Head of caudate nucleus (tissue), 42 donors: ENCODE measurements at regions not wholly inside any gene's neighbourhood (a gene's known extent, or its start where the extent isn't known, plus 50 kb on each side); places are given as distances from the start of the nearest gene placed in this dataset.
A peak's percentile ranks its signal among the peaks of the same experiment; 100 is the strongest.
"Not testable (repeated sequence)": the region's sequence is repeated elsewhere in the genome, so short reads cannot be mapped to it uniquely, and the experiment has no call there.

Source experiments
- DNase-seq, 42 donors: peaks; one replicate each; pipeline versions ENCODE4 v3.0.0 to v3.0.0-alpha.2; 2020 to 2021; ENCODE audit warnings: mixed read lengths in 7 of 42
- intact Hi-C: fragments of 100-400 bp; cut with DNase I; formaldehyde crosslinking; loops from one replicate; pipeline ENCODE4 v1.15.0; 2022

DNA sequence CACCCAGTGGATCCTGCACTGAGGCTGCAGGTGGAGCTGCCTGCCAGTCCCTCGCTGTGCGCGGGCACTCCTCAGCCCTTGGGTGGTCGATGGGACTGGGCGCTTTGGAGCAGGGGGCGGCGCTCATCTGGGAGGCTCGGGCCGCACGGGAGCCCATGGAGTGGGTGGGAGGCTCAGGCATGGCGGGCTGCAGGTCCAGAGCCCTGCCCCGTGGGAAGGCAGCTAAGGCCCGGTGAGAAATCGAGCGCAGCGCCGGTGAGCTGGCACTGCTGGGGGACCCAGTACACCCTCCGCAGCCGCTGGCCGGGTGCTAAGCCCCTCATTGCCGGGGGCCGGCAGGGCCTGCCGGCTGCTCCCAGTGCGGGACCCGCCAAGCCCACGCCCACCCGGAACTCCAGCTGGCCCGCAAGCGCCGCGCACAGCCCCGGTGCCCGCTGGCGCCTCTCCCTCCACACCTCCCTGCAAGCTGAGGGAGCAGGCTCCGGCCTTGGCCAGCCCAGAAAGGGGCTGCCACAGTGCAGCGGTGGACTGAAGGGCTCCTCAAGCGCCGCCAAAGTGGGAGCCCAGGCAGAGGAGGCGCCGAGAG, 1636.5 kb downstream of the BRINP3 start:
- intact Hi-C loops, DNase-seq: not testable (repeated sequence)

DNA sequence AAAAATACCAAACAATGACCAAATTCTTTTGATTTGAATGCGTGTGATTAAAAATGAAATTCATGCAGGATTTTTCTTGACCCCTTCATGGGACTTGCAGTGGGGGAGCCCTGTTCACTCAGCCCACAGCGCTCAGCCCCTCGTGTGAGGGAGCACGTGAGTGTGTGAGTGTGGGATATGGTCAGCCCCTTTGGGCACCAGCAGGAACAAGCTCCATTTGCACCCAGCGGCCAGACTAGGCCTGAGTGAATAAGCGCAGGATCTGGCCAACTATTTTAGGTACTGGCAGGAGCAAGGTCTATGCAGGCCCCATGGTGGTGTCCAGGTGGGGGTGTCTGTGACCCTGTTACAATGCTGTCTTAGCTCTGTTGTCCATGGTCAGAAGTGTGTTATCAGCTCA, 1631.2 kb downstream of the BRINP3 start:
- intact Hi-C loops: no loop called here
- DNase-seq: no peak

DNA sequence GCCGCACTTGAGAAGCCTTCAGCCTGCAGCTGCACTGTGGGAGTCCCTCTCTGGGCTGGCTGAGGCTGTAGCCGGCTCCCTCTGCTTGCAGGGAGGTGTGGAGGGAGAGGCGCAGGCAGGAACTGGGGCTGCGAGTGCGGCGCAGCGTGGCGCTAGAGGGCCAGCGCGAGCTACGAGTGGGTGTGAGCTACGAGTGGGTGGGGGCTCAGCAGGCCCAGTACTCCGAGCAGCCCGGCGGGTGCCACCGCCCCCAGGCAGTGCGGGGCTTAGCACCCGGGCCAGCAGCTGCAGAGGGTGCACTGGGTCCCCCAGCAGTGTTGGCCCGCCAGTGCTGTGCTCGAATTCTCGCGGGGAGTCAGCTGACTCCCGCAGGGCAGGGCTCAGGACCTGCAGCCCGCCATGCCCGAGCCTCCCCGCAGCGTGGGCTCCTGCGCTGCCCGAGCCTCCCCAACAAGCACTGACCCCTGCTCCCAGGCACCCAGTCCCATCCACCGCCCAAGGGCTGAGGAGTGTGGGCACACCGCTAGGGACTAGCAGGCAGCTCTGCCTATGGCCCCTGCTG, 1620.1 kb downstream of the BRINP3 start:
- peak in 1 of 42 donors; percentile 1 for DNase-seq
- intact Hi-C loops: no loop called here

DNA sequence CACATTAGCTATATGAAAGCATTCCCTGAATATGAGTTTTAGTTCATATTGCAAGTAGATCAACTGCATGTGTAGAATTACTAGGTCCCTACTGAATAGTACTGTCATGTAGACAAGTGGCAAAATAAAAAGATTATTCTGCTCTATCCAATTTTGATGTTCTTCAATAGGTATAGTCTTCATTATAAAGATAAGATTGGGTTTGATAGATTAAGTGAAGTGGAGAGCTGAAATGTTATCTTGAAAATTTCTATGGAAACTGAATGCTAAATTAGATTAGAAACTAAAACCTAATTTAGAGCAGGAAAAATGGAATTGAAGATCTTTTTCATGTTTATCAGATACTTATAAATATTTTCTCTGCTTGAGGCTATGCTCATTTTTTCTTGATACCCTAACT, 1610.0 kb downstream of the BRINP3 start:
- no peak for DNase-seq
- intact Hi-C loops: no loop called here

DNA sequence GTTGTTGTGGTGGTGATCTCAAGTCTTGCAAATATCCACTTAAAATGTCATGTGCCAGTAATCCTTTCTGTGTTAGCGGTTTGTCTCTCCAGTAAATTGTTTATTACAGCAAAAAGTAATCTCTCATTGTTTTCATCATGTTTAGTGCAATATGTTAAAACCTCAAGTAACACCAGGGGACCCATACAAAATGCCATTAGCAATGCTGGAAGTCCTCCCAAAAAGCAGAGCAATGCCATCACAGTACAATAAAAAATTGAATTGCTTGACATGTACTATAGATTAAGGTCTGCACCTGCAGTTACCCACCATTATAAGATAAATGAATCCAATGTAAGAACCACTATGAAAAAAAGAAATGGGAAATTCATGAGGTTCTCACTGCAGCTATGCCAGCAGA, 1606.5 kb downstream of the BRINP3 start:
- intact Hi-C loops: no loop called here
- no peak for DNase-seq

DNA sequence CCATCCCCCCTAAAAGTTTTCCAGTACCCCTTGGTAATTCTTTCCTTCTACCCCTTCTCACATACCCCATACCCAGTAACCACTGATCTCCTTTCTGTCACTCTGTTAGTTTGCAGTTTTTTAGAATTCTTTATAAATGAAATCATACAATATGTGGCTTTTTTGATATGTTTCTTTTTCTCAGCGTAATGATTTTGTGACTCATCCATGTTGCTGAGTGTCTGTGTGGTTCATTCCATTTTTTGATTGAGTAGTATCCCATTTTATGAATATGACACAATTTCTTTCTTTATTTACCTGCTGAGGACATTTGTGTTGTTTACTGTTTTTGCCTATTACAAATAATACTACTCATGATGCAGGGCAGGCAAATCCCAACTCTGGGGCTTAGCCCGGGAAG, 1605.3 kb downstream of the BRINP3 start:
- intact Hi-C loops: no loop called here
- no peak for DNase-seq

DNA sequence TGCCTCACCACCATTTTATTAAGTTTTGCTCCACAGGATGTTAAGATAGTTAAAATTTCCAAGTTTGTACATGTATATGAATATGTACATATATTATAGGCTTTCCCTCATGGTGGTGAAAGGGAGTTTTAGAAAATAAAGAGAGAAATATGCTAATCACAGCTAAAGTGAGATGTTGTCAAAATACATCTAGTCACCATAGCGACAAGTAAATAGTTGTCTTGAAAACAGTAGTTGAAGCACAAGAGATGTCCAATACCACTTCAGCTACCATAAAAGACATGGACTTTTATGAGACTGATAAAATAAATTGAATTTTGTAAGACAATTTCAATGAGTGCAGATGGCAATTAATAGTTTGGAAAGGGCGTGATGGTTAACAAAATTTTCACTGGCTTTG, 1600.0 kb downstream of the BRINP3 start:
- no peak for DNase-seq
- intact Hi-C loops: no loop called here

DNA sequence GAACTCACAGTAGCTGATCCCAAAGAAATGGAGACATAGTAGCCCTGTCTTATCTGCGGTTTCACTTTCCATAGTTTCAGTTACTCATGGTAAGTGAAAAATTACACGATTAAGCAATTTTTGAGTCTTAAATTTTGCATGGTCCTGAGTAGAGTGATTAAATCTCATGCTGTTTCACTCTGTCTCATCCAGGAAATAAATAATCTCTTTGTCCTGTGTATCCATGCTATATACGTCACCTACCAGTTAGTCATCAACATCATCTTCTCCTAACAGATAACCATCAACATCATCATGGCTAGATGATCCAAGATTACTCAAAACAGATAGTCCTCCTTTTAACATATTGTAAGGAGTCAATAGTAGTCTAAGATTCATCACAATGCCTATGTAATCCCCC, 1589.3 kb downstream of the BRINP3 start:
- intact Hi-C loops: no loop called here
- DNase-seq: no peak

DNA sequence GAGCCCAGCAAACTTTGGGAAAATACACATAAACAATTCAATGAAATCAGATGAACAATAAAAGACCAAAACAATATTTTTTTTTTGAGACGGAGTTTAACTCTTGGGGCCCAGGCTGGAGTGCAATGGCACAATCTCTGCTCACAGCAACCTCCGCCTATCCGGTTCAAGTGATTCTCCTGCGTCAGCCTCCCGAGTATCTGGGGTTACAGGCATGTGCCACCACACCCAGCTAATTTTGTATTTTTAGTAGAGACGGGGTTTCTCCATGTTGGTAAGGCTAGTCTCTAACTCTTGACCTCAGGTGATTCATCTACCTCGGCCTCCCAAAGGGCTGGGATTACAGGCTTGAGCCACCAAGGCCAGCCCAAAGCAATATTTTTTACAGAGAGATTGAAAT, 1588.5 kb downstream of the BRINP3 start:
- DNase-seq: no peak
- intact Hi-C loops: no loop called here

DNA sequence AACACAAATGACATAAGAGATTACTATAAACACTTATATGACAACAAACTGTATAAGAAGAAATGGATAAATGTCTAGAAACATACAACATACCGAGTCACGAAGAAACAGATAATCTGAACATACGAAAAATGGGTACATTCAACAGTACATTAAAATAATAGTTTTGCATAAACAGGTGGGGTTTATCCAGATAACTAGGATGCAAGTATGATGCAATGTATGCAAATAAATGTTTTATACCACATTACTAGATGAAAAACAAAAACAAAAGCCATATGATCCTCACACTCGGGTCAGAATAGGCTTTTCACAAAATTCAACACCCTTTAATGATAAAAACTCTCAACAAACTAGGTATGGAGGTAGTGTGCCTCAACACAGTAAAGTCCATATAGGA, 1585.7 kb downstream of the BRINP3 start:
- intact Hi-C loops: no loop called here
- DNase-seq: no peak

DNA sequence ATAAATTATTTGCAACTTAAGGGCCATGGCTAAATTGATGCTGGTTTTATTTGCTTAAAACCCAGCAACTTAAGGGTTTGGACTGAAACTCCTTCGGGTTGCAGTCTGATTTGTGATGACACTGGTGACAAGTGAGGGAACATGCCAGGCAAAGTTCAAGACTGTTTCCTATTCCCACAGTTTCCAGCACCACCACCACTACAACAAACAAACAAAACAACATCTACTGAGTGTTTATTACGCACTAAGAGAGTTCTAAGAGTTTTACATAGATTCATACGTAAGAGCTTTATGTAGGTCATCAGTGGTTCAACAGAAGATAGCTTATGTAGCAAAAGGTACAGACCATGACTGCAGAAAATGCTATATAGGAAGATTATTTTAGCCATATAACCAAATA, 1582.1 kb downstream of the BRINP3 start:
- no peak for DNase-seq
- intact Hi-C loops: no loop called here

DNA sequence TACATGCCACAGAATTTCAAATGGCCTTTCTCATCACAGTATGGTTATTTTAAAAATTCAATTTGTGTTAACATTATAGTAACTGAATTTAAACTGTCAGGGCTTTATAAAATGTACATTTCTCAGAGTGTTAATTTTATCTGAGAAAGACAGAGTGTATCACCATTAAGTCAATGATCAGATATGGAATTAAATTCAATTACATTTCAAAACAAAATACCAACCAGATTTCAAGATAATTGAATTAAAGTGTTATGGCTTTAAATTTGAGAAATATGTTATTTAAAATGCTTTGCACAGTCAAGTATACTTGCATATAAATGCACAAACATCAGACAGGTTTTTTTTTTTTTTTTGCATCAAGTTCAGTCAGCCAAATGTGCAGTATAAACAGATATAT, 1574.4 kb downstream of the BRINP3 start:
- no peak for DNase-seq
- intact Hi-C loops: no loop called here

DNA sequence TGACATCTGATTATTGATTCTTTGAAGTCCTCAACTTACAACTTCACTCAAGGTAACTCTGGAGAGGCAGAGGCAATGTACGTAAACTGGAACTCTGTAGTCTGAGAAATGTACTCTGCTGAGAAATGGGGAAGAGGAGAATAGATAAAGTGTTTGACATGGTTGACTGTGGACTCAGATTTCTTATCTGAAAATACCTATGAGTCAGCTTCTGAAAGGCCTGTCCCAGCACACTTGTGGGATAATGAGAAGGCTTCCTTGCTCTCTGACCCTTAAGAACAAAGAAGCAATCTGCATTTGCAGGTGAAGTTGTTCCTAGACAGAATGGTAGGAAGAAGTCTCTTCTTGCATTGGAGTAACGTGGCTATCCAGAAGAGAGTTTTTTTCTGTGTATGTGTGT, 1573.5 kb downstream of the BRINP3 start:
- intact Hi-C loops: no loop called here
- no peak for DNase-seq

DNA sequence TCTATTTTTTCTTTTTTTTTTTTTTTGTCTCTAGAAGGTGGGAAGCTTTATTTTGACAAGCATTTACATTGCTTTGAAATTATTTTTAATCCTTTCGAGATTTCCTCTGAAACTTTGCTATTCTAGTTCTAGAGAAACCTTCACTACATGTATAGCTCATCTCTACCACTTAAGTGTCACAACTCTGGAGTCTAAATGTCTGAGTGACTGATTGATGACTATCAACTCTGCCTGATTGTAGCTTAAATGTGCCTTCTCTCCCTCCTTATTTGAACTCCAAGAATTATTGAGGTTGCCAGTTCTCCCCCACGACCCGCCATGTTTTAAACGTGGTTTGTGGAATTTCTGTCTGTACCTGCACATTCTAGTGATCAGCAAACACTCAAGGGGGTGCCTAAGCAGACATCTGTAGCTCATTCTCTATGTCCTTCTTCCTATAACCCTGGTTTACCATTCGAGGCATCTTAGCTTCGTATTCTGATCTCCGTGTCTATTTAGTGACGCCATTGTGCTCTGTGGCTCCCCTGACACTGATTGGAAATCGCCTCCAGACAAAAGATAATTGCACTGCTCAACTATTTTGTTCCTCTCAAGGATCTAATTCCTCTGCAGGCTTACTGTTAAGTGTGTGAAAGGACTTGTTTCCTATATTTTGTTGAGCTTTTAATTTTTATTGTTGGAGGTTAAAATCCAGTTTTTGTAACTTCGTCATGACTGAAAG, 1570.6 kb downstream of the BRINP3 start:
- DNase-seq: no peak
- intact Hi-C loops: no loop called here

DNA sequence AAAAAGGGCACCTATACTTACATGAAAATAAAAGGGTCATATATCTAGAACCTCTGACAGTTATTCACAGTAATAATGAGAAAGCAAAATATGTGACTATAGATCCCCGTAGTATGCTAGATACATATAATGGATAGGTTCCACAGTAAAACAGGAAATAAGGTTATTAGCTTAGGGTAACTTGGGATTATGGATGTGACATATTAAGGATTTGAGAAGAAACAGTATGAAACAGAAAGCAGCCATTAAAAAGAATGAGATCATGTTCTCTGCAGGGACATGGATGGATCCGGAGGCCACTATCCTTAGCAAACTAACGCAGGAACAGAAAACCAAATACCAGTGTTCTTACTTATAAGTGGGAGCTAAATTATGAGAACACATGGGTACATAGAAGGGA, 1547.3 kb downstream of the BRINP3 start:
- DNase-seq: no peak
- intact Hi-C loops: no loop called here

DNA sequence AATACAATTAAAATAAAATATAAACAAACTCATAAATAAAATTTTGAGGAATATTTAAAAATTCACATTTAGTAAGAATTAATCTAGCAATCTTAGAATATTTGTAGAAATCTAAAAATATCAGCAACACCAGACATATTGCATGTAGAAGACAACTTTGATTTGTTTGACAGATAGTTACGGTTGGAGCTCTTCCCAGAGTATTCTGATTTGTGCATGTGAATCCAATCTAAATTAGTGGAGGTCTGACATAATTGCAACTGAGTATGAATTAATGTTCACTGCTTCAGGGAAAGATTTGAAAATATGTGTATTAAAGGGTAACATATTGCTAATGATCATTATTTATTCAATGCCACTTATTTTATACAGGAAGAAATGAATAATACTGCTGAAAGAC, 1546.2 kb downstream of the BRINP3 start:
- intact Hi-C loops: no loop called here
- no peak for DNase-seq

DNA sequence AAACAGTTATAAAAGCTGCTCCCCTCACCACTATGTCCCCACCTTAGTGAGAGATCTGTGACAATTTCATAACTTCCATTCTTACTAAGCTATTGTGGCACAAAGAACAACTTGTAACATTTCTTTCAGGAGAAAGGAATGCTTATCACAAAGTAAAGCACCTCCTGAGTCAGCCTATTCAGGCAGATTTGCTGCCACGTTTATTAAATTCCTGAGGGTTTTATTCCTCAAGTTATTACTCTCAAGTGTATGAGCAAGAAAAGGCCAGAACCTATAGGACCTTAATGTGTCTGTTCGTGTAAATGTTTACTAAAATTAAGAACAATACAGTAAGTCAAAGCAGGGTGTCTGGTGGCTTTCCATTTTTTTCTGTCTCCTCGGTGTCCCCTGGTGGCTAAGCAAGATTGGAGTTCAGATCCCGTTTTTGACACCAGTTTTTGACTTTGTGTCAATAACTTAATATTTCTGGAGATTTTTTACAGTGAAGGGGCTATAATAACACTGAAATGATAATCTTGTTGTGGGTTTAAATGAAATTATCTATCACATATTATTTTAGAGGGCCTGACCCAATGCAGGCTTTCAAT, 1539.6 kb downstream of the BRINP3 start:
- no peak for DNase-seq
- intact Hi-C loops: no loop called here

DNA sequence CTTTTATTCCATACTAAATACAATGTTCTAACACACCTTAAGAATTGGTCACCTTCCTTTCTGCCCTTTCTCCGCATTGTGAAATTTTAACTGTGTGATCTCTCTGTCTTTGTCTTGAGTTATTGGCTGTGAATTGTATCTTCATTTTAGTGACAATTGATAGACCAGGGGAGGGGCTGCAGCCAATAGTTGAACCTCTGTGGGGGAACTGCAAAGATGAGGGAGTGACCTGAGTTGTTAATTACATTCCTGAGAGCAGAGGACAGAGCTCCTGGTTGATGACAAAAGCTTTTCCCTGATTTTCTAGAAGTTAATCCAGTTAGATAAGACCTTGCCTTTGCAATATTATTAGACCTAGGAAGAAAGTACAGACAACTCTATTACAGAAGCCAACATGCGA, 1535.7 kb downstream of the BRINP3 start:
- DNase-seq: no peak
- intact Hi-C loops: no loop called here

DNA sequence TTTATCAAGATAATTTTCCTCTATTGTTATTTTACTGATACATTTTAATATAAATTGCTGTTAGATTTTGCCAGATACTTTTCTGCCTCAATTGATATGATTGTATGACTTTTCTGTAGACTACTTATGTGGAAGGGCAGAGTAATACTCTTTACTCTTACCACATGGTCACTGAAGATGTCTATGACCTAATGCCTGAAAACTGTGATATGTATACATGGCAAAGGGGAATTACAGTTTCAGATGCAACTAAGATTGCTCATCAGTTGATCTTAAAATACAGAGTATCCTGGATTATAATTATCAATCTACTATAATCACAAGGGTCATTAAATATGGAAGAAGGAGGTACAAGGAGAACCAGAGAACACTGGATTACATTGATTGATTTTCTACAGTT, 1528.0 kb downstream of the BRINP3 start:
- intact Hi-C loops: no loop called here
- no peak for DNase-seq

DNA sequence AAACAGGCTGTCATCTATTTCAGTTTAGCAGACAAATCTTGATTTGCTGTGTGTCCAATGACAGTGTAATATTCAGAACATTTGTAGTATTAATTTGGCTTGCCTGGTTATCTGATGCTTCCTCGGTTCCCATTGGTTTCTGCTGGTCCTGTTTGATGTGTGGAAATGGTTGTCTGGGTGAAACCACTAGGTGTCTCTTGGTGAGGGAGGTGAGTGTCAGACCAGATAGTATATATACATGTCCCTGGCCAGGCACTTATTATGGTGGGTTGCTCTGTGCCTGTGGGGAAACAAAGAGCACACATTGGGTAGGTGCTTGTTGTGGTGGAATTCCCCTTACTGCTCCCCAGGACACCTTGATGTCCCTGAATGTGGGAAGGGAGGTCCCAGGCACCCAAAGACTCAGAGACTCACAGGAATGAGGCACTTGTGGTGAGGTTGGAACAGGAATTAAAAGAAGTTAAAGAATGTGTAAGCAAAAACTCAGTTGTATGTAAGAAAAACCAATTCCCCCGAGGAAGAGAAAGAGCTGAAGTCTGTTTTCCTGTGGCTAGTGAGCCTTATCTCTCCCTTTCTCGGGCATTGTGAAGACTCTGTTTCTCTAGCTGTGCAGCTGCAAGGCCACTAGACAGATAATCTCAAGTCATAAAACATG, 1519.1 kb downstream of the BRINP3 start:
- intact Hi-C loops: no loop called here
- no peak for DNase-seq
